K562 (cell line): ENCODE measurements at regions not wholly inside any gene's neighbourhood (a gene's known extent, or its start where the extent isn't known, plus 50 kb on each side); places are given as distances from the start of the nearest gene placed in this dataset.

Experiments
- ATAC-seq: fragments of 200-7000 bp; cut with Tn5 transposase; 3 replicates; pipeline ENCODE4 v1.9.1; 2020; ENCODE audit warnings: moderate library complexity
- BruUV-seq: library from RNA; stranded (reverse); fragments of 400-500 nt; replicated peaks from 2 replicates; lab custom pipeline; 2021; lab: Mats Ljungman, UMichigan
- CTCF ChIA-PET: fragments of 300-600 bp; formaldehyde crosslinking; extraction: SDS; loops from one replicate; lab custom pipeline; 2021; ENCODE audit warnings: low intra/inter-chr PET ratio; lab: Yijun Ruan, JAX
- POLR2A ChIA-PET: fragments of 300-600, 350-650 bp; sonication (Branson Sonifier 250); formaldehyde crosslinking; extraction: SDS; loops from one replicate; lab custom pipeline; 2021; ENCODE audit warnings: antibody characterized with exemption, inconsistent platforms; lab: Yijun Ruan, JAX
- DNase-seq, 4 experiments: peaks; one replicate each; pipeline versions ENCODE4 v3.0.0 to v3.0.0-alpha.2; 2011 to 2018; ENCODE audit warnings: low spot score in 3 of 4, mixed read lengths in 3 of 4; ENCODE audit errors: extremely low read depth in 1 of 4
- FAIRE-seq: peaks from 2 replicates; lab custom pipeline; 2011; peaks lifted over from hg19 to GRCh38; lab: Jason Lieb, UNC
- H2AFZ ChIP-seq: 2 replicates; pipeline ENCODE4 v1.6.0; 2011; ENCODE audit warnings: low read depth, low read length, control low read depth, inconsistent platforms
- H3K27ac ChIP-seq: fragments of 200-600 bp; 3 replicates; pipeline ENCODE4 v1.8.0; 2011; ENCODE audit warnings: low read depth, mild to moderate bottlenecking, control low read depth, inconsistent platforms, low read length, moderate library complexity, mixed read lengths; ENCODE audit errors: extremely low read depth
- H3K27me3 ChIP-seq, 2 experiments: fragments of 300-600 bp in 1 of 2; 2 replicates in 1 of 2; 3 replicates in 1 of 2; pipeline versions ENCODE4 v1.6.0 to v1.8.0; 2011; ENCODE audit warnings: inconsistent platforms in 2 of 2, low read length in 2 of 2, mild to moderate bottlenecking in 1 of 2, mixed read lengths in 1 of 2, moderate library complexity in 1 of 2; ENCODE audit not compliant: control insufficient read depth in 2 of 2, insufficient read depth in 2 of 2
- H3K36me3 ChIP-seq: fragments of 300-600 bp; 3 replicates; pipeline ENCODE4 v1.8.0; 2011; ENCODE audit warnings: mild to moderate bottlenecking, low read length, inconsistent platforms; ENCODE audit not compliant: control insufficient read depth, insufficient read depth
- H3K4me1 ChIP-seq, 2 experiments: fragments of 200-600 bp in 1 of 2; replicated peaks in 1 of 2; 2 replicates in 1 of 2; 3 replicates in 1 of 2; pipeline versions ENCODE4 v1.5.1 to v1.8.0; 2011; ENCODE audit warnings: inconsistent platforms in 2 of 2, low read length in 2 of 2, mild to moderate bottlenecking in 1 of 2, mixed read lengths in 1 of 2, moderate library complexity in 1 of 2; ENCODE audit not compliant: control insufficient read depth in 2 of 2, insufficient read depth in 2 of 2
- H3K4me2 ChIP-seq: 2 replicates; pipeline ENCODE4 v1.6.1; 2011; ENCODE audit warnings: low read length, control low read depth, inconsistent platforms, mixed read lengths; ENCODE audit not compliant: insufficient read depth
- H3K4me3 ChIP-seq: fragments of 200-600 bp; sonication (generic), shearing (Covaris generic); 2 replicates; pipeline ENCODE4 v1.5.1; 2016; ENCODE audit warnings: control low read depth, inconsistent platforms
- H3K79me2 ChIP-seq: fragments of 200-600 bp; 3 replicates; pipeline ENCODE4 v1.8.0; 2011; ENCODE audit warnings: low read length, inconsistent platforms; ENCODE audit not compliant: control insufficient read depth, insufficient read depth
- H3K9ac ChIP-seq, 2 experiments: 2 replicates each; pipeline versions ENCODE4 v1.6.0 to v1.6.1; 2011; ENCODE audit warnings: low read depth in 2 of 2, low read length in 2 of 2, control low read depth in 1 of 2, inconsistent platforms in 1 of 2, mild to moderate bottlenecking in 1 of 2, mixed read lengths in 1 of 2; ENCODE audit not compliant: insufficient read depth in 1 of 2
- H3K9me1 ChIP-seq: one replicate; pipeline ENCODE4 v1.6.0; 2011; ENCODE audit warnings: inconsistent platforms, mild to moderate bottlenecking, low read length, moderate library complexity; ENCODE audit not compliant: control insufficient read depth, insufficient read depth
- H3K9me3 ChIP-seq: replicated peaks from 2 replicates; pipeline ENCODE4 v1.5.1; 2011; ENCODE audit warnings: low read depth, low read length, inconsistent platforms; ENCODE audit not compliant: control insufficient read depth, insufficient read depth
- H4K20me1 ChIP-seq: replicated peaks from 2 replicates; pipeline ENCODE4 v1.6.1; 2011; ENCODE audit warnings: low read length, inconsistent platforms, mixed read lengths; ENCODE audit not compliant: control insufficient read depth, insufficient read depth
- NUFIP1 ChIP-seq: fragments of 450-650 bp; IDR thresholded peaks from 2 replicates; pipeline ENCODE4 v1.6.1; 2018; ENCODE audit not compliant: partially characterized antibody
- ZNF57 ChIP-seq: fragments of 450-650 bp; formaldehyde crosslinking; IDR thresholded peaks from 2 replicates; pipeline ENCODE4 v1.4.0; 2020; ENCODE audit warnings: mild to moderate bottlenecking, moderate library complexity
- WGBS: fragments of 100-300 bp; shearing (Covaris generic); methylation state at CpG from one replicate; pipeline ENCODE4 v1.1.6; 2016; ENCODE audit warnings: low coverage, mixed read lengths; ENCODE audit not compliant: insufficient coverage; ENCODE audit errors: missing lambda C conversion rate; 5-methylcytosine and 5-hydroxymethylcytosine counted together
- in situ Hi-C: fragments of 300-500 bp; cut with MboI; formaldehyde crosslinking; loops from 4 replicates; pipeline ENCODE4 v1.15.0; 2018; ENCODE audit warnings: inconsistent platforms, mixed read lengths
- intact Hi-C: fragments of 100-400 bp; cut with micrococcal nuclease; formaldehyde crosslinking; loops from 2 replicates; pipeline ENCODE4 v1.14.2; 2022
- TF ChIP-seq, protein P1 (sequence below): sonication (generic); formaldehyde crosslinking; IDR thresholded peaks from 2 replicates; pipeline ENCODE4 v1.9.0; 2022; ENCODE audit warnings: mild to moderate bottlenecking, missing genetic modification reagents

DNA sequence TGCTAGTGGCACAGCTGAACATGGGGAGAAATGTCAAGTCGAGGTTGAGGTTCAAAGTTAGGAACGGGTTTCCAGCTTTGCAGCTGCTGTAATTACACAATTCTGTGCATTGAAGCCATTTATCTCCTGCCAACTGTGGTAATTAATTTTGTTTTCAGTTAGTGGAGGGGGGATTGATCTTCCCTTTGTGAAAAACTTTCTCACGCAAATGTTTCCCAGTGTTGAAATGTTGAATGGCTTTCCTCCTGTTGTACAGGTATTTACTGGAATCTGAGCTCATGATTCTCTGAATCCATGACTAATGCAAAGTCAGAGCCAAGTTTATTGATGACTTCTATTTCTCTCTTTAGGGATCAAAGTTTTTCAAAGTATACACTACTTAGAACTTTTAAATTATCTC, 198.4 kb upstream of the SLC35B3 start:
- no peak for FAIRE-seq
- no TSS peak for BruUV-seq

GRCh38 chr6:8628736-8629135, 193.4 kb upstream of the SLC35B3 start:
- FAIRE-seq = no peak
- DNase-seq = no peak
- Histone ChIP-seq H2AFZ (no peak overlapping the region), H3K79me2 (no peaks in the 10 kb centered on the region), H3K27me3 (no peaks in the 10 kb centered on the region), H3K4me2 (no peak overlapping the region), H3K9me3 (0 out of 2 replicates have a peak, but pooled peaks cover 2% of the 10 kb centered on the region), H3K27ac (no peak overlapping the region), H3K36me3 (no peaks in the 10 kb centered on the region), H3K9ac (no peak overlapping the region), H3K4me1 (no peaks in the 10 kb centered on the region), H3K9me1 (no peaks in the 10 kb centered on the region), H4K20me1 (no peaks in the 10 kb centered on the region), H3K4me3 (no peak overlapping the region)
- ChIA-PET CTCF (no interaction called here), POLR2A (no interaction called here)
- intact Hi-C loops (no loop called here), in situ Hi-C loops (no loop called here)
- BruUV-seq = no TSS peak
- TF ChIP-seq NUFIP1 (no peak), ZNF57 (no peak)
- ATAC-seq = no peak
- WGBS = 0% methylated on average over 1 of the region's 1 CpG

More for the DNA sequence above, 198.4 kb upstream of the SLC35B3 start:
- Histone ChIP-seq H3K4me3 (no peak overlapping the region), H3K9ac (no peak overlapping the region), H3K9me1 (no peaks in the 10 kb centered on the region), H3K27ac (no peak overlapping the region), H3K36me3 (no peaks in the 10 kb centered on the region), H3K27me3 (no peaks in the 10 kb centered on the region), H2AFZ (no peak overlapping the region), H4K20me1 (no peaks in the 10 kb centered on the region), H3K4me2 (no peak overlapping the region), H3K9me3 (0 out of 2 replicates have a peak, but pooled peaks cover 2% of the 10 kb centered on the region), H3K79me2 (no peaks in the 10 kb centered on the region), H3K4me1 (no peaks in the 10 kb centered on the region)
- intact Hi-C loops = no loop called here
- no peak for ATAC-seq
- 0% methylated on average over 3 of the region's 3 CpGs for WGBS
- TF ChIP-seq, protein P1, sequence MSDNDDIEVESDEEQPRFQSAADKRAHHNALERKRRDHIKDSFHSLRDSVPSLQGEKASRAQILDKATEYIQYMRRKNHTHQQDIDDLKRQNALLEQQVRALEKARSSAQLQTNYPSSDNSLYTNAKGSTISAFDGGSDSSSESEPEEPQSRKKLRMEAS (CRISPR knock-in tag) = no peak
- POLR2A ChIA-PET = interaction anchor here (0.6 kb wide), 1 partner anchor 31 kb away, joined by 3 read pairs; no protein-coding TSS in a partner anchor
- DNase-seq = no peak
- CTCF ChIA-PET = no interaction called here
- in situ Hi-C loops = no loop called here
